Small intestine (tissue), 7 donors: ENCODE measurements at regions not wholly inside any gene's neighbourhood (a gene's known extent, or its start where the extent isn't known, plus 50 kb on each side); places are given as distances from the start of the nearest gene placed in this dataset.

ENCODE experiments used
- DNase-seq, 2 donors: peaks; one replicate each; pipeline versions ENCODE4 v3.0.0 to v3.0.0-alpha.2; 2013
- FAIRE-seq: peaks from 2 replicates; lab custom pipeline; 2012; peaks lifted over from hg19 to GRCh38; lab: Jason Lieb, UNC
- H3K27ac ChIP-seq, 3 donors: one replicate each; pipeline ENCODE4 v1.5.1; 2013; ENCODE audit warnings: low read length in 2 of 3, mild to moderate bottlenecking in 2 of 3, control low read depth in 1 of 3, inconsistent platforms in 1 of 3, low read depth in 1 of 3, moderate library complexity in 1 of 3
- H3K27me3 ChIP-seq, 3 donors: one replicate each; pipeline ENCODE4 v1.6.1; 2013; ENCODE audit warnings: low read length in 3 of 3, inconsistent platforms in 1 of 3; ENCODE audit not compliant: control insufficient read depth in 3 of 3, insufficient read depth in 3 of 3
- H3K36me3 ChIP-seq, 3 donors: one replicate each; pipeline ENCODE4 v1.6.1; 2013; ENCODE audit warnings: low read length in 3 of 3, inconsistent platforms in 1 of 3, low read depth in 1 of 3, mild to moderate bottlenecking in 1 of 3, moderate library complexity in 1 of 3; ENCODE audit not compliant: control insufficient read depth in 3 of 3, insufficient read depth in 2 of 3
- H3K4me1 ChIP-seq, 3 donors: one replicate each; pipeline ENCODE4 v1.6.1; 2013; ENCODE audit warnings: low read length in 2 of 3, inconsistent platforms in 1 of 3, low read depth in 1 of 3, mild to moderate bottlenecking in 1 of 3, moderate library complexity in 1 of 3; ENCODE audit not compliant: control insufficient read depth in 3 of 3, insufficient read depth in 2 of 3
- H3K4me3 ChIP-seq, 3 donors: one replicate each; pipeline ENCODE4 v1.5.1; 2013; ENCODE audit warnings: low read length in 3 of 3, control low read depth in 1 of 3, inconsistent platforms in 1 of 3, low read depth in 1 of 3, mild to moderate bottlenecking in 1 of 3, moderate library complexity in 1 of 3
- H3K9me3 ChIP-seq, 2 donors: one replicate each; pipeline ENCODE4 v1.6.1; 2013; ENCODE audit warnings: low read depth in 1 of 2, low read length in 1 of 2; ENCODE audit not compliant: control insufficient read depth in 2 of 2, insufficient read depth in 1 of 2
- WGBS, 3 donors: extraction: QIAGEN DNeasy Blood & Tissue Kit; methylation state at CpG; one replicate each; pipeline ENCODE4 v1.1.7; 2013; 5-methylcytosine and 5-hydroxymethylcytosine counted together
- donor health status: healthy with polysubstance abuse.
- donor health status: control.
- donor health status: control.
- donor health status: Bipolar disorder and iron deficiency.
- donor health status: healthy.

- FAIRE-seq, result no peak
- no peak for DNase-seq
- H3K4me1 ChIP-seq, result no peaks in the 10 kb centered on the region
- peaks cover 0 to 6% (median 0%) of the 10 kb centered on the region in 3 donors for H3K27me3 ChIP-seq
- 79% methylated on average over 3 of the region's 3 CpGs for WGBS, 3 donors
- no peaks in the 10 kb centered on the region for H3K36me3 ChIP-seq
- no peak overlapping the region for H3K27ac ChIP-seq
- no peaks in the 10 kb centered on the region for H3K9me3 ChIP-seq
- H3K4me3 ChIP-seq, result no peak overlapping the region
Measured at GRCh38 chr7:25420771-25421170, 192.5 kb upstream of the NPVF start.

- no peak for FAIRE-seq
- 65 to 76% (median 69%) methylated on average over 2 of the region's 2 CpGs for WGBS, 3 donors
- H3K4me1 ChIP-seq, result no peaks in the 10 kb centered on the region
Measured at GRCh38 chr7:25424113-25424512, 195.8 kb upstream of the NPVF start.

DNA sequence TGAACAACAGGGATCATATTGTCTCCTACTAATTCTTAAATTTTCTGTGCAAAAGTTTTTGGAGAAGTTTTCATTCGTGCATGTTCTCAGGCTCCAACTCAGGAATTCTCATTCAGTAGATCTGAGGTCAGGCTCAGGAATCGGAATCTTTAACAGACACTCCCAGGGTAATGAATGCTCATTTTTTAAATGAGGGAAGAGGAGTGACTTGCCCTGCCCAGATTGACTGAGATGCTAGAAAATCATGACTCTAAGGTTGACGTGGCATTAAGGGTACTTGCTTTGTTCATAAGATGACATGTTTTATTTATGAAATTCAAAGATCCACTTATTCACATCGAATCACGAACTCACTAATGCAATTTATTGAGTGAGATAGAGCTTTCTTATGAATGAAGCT, 196.6 kb upstream of the NPVF start:
- H3K27ac ChIP-seq, result no peak overlapping the region
- WGBS, 3 donors, result 81 to 88% (median 82%) methylated on average over 5 of the region's 5 CpGs
- DNase-seq, result no peak
- H3K9me3 ChIP-seq, result no peaks in the 10 kb centered on the region
- H3K4me3 ChIP-seq, result no peak overlapping the region
- peaks cover 0 to 6% (median 0%) of the 10 kb centered on the region in 3 donors for H3K27me3 ChIP-seq
- H3K4me1 ChIP-seq, result no peaks in the 10 kb centered on the region
- FAIRE-seq, result no peak
- H3K36me3 ChIP-seq, result no peaks in the 10 kb centered on the region

More at GRCh38 chr7:25424113-25424512, 195.8 kb upstream of the NPVF start:
- Histone ChIP-seq H3K27ac (no peak overlapping the region), H3K27me3 (peaks cover 0 to 6% (median 0%) of the 10 kb centered on the region in 3 donors), H3K4me3 (no peak overlapping the region), H3K36me3 (no peaks in the 10 kb centered on the region), H3K9me3 (no peaks in the 10 kb centered on the region)
- DNase-seq, result no peak

DNA sequence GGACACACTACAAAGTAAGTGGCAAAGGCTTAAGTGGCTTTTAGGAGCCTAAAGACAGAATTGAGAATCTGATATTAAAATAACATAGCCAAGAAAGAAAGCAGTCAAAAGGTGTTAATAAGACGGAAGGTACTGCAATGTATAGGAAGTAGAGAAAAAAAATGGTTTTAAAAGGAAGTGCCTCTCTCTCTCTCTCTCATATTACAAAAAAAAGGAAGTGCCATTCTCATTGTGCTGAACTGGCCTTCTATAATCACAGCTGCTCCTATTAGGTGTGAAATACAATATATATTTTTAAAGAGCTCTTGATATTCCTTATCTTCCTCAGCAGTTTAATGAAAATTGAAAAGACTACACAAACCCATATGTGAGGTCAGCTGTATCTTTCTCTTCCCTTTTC, 199.4 kb upstream of the NPVF start:
- WGBS, 3 donors, result 64 to 85% (median 69%) methylated on average over 1 of the region's 1 CpG
- FAIRE-seq (no peak), DNase-seq (no peak)
- Histone ChIP-seq H3K36me3 (no peaks in the 10 kb centered on the region), H3K4me3 (no peak overlapping the region), H3K27ac (no peak overlapping the region), H3K27me3 (no peaks in the 10 kb centered on the region), H3K9me3 (no peaks in the 10 kb centered on the region), H3K4me1 (no peaks in the 10 kb centered on the region)

DNA sequence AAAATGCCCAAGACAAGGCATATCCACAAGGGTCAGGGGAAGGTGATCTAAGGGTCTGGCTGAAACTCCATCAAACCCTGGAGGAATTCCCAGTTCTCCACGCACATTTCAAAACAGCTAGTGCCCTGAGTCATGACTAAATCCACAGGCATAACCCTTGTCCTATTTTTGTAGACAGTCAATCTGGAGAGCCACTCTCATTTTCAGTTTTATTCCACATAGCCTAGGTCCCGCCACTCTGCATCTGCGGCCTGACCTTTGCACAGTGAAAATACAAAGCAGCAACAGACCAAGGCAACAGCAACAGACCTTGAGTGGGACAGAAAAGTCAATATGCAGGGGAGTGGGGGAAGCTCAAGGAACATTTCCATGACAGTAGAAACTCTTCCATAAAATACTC, 201.4 kb upstream of the NPVF start:
- DNase-seq, result peak; percentile 35 to 45
- FAIRE-seq, result no peak
- Histone ChIP-seq H3K36me3 (no peaks in the 10 kb centered on the region), H3K4me1 (no peaks in the 10 kb centered on the region), H3K27ac (peak overlapping the region in 1 of 3 donors; percentile 55), H3K27me3 (peaks cover 0 to 1% (median 0%) of the 10 kb centered on the region in 3 donors), H3K9me3 (no peaks in the 10 kb centered on the region), H3K4me3 (no peak overlapping the region)
- 16 to 42% (median 16%) methylated on average over 3 of the region's 3 CpGs for WGBS, 3 donors

DNA sequence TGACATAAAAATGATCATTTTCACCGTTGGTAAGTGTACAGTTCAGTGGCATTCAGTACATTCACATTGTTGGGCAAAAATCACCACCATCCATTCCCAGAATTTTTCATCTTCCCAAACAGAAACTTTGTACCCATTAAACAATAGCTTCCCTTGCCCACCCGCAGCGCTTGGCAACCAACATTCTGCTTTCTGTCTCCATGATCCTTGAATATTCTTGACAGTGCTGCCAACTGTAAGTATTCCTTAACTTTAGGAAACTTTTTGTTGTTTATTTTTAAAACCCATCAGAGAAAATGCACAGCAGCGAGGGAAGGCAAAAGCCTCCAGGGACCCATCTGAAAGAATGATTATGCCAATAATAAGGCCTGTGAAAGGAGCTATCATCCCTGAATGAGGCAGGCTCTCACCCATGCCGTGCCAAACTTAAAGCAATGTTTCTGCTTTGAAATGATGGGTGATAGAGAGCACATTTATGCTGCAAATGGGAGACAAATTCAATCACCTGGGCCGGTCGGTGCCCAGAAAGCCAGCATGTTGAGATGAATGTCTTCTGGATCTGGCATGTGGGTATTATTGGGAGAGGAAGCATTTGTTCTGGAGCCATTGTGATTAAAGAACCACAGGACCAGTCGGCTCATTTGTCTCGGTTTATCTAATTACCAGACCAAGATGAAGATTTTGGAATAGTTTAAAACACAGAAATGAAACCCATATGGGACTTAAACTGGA, 202.1 kb upstream of the NPVF start:
- FAIRE-seq, result no peak
- Histone ChIP-seq H3K27ac (no peak overlapping the region), H3K4me3 (no peak overlapping the region), H3K9me3 (no peaks in the 10 kb centered on the region), H3K4me1 (no peaks in the 10 kb centered on the region), H3K36me3 (no peaks in the 10 kb centered on the region), H3K27me3 (peaks cover 0 to 3% (median 0%) of the 10 kb centered on the region in 3 donors)
- no peak for DNase-seq
- 80 to 83% (median 83%) methylated on average over 9 of the region's 9 CpGs for WGBS, 3 donors

DNA sequence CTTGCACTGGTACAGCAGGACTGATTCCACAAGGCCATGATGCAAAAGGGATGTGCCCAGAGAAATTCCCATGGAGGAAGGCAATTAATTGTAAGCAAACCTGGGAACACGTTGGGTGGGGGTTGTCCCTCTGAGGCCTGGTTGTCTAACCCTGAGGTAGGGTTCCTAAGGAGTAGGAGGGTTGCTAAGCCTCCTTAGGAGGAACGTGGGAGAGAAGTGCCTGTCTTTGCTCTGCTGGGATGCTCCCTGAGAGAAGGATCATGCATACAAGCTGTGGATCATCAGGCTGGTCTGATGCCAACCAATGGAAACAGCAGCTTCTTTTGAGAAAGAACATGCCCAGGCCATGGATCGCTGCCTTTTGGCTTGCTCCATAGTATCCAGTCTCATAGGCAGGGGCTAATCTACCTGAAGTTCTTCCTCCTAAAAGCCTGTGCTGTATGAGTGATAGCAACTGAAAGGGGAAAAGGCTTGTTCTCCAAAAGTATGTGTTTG, 203.7 kb upstream of the NPVF start:
- no peak for FAIRE-seq

GRCh38 chr7:25432807-25433206, 204.5 kb upstream of the NPVF start:
- FAIRE-seq, result no peak
- DNase-seq, result no peak
- Histone ChIP-seq H3K27me3 (peaks cover 0 to 3% (median 0%) of the 10 kb centered on the region in 3 donors), H3K27ac (no peak overlapping the region), H3K36me3 (no peaks in the 10 kb centered on the region), H3K4me1 (no peaks in the 10 kb centered on the region), H3K9me3 (no peaks in the 10 kb centered on the region), H3K4me3 (no peak overlapping the region)
- WGBS, 3 donors, result 79 to 83% (median 80%) methylated on average over 2 of the region's 2 CpGs

More for the DNA sequence above, 203.7 kb upstream of the NPVF start:
- no peak overlapping the region for H3K27ac ChIP-seq
- H3K27me3 ChIP-seq, result peaks cover 0 to 3% (median 0%) of the 10 kb centered on the region in 3 donors
- H3K4me3 ChIP-seq, result no peak overlapping the region
- H3K4me1 ChIP-seq, result no peaks in the 10 kb centered on the region
- H3K36me3 ChIP-seq, result no peaks in the 10 kb centered on the region
- 75 to 83% (median 78%) methylated on average over 3 of the region's 3 CpGs for WGBS, 3 donors
- no peaks in the 10 kb centered on the region for H3K9me3 ChIP-seq
- DNase-seq, result no peak
